HG03196 (cell line): ENCODE measurements at regions not wholly inside any gene's neighbourhood (a gene's known extent, or its start where the extent isn't known, plus 50 kb on each side); places are given as distances from the start of the nearest gene placed in this dataset.

Experiments
- ATAC-seq: cut with Tn5 transposase; IDR thresholded peaks from one replicate; pipeline ENCODE4 v1.9.1; 2021; ENCODE audit not compliant: unreplicated experiment

GRCh38 chr18:22613788-22614187 lies 196.1 kb upstream of the CTAGE1 start:
- ATAC-seq, result no peak

DNA sequence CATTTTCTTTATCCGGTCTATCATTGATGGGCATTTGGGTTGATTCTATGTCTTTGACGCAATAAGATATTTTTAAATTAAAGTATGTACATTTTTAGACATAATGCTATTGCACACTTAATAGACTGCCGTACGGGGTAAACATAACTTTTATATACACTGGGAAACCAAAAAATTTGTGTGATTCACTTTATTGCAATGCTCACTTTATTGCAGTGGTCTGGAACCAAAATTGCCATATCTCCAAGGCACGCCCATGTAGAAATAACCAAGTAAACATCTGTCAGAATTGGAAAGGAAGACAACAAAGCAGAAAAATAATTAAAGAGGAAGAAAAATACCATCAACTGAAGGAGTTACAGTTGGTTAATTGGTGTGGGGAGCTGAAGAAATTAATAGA lies 205.8 kb upstream of the CTAGE1 start:
- no peak for ATAC-seq

DNA sequence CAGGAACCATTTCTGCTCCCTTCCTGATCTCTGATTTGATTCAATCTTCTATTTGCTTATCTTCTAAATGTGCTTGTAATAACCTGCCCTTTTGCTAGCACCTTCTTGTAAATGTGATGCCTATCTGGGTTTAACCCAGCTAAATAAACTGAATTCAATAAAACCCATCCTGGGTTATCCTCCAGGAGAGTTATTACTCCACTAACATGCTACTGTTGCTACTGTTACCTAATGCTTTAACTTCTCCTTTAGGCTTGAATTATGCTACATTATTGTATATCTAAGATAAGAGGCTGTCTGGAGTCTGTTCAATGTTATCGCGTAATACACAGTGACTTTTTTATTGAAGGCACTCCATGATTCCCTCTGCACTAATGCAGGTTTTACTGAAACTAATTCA lies 206.5 kb upstream of the CTAGE1 start:
- ATAC-seq, result no peak

DNA sequence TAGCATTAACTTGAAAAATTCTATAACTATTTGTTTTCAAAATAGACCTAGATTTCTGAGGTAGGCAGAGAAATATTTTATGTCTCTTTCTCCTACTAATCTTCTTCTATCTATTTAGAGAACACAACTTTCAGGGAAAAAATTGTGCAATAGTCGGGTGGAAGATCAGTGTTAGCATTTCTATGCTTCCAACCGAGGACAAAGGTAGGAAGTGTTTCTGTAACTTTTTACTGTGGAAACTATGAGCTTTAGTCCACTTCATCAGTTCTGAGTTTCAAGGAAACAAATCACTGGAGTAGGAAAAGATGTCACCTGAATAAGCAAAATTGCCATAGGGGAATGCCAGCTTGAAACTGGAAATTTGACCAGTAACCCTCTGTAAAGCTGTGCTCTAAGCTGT lies 207.7 kb upstream of the CTAGE1 start:
- ATAC-seq, result no peak

GRCh38 chr18:22626771-22627170 lies 209.1 kb upstream of the CTAGE1 start:
- ATAC-seq, result no peak

DNA sequence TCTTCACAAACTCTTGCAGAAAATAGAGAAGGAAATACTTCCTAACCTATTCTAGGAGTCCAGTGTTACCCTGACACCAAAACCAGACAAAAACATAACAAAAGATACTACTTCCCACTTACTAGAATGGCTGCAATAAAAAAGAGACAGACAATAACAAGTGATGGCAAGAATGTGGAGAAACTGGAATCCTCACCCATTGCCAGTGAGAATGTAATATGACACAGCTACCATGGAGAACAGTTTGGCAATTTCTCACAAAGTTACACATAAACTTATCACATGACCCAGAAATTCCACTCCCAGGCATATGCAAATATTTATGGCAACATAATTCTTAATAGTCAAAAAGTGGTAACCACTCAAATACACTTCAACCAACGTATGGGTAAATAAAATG lies 209.8 kb upstream of the CTAGE1 start:
- ATAC-seq, result no peak

DNA sequence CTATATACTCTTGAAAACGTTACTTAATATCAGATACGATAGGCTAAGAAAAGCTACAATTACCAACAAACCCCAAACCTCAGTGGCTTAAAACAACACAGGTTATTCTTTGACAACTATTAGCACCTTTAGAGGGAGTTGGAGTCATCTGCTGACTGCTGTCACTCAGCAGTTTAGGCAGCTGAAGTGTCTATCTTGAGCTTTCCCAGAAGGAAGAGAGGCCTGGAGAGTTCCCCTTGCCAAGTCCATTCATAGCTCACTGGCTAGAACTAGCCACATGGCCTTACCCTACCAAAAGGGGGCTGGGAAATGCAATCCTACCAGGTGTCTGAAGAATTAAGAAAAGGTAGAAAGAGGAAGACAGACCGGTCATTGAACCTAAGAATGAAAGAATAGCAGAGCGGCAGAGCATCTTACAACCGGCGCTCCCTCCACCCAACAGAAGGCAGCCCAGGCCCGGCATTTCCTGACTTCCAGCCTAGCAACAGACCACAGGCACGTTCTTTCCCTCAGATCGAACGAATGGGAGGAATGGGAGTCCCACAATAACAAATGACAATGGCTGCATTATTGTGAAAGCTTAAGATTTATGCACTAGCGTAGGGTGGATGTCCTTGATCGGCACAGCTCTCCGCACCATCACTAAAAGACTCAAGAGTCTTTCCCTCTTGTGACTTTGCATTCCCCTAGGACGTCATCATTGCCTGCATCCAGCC lies 211.2 kb upstream of the CTAGE1 start:
- no peak for ATAC-seq

- no peak for ATAC-seq
Observed at GRCh38 chr18:22630980-22631379, 213.3 kb upstream of the CTAGE1 start.

DNA sequence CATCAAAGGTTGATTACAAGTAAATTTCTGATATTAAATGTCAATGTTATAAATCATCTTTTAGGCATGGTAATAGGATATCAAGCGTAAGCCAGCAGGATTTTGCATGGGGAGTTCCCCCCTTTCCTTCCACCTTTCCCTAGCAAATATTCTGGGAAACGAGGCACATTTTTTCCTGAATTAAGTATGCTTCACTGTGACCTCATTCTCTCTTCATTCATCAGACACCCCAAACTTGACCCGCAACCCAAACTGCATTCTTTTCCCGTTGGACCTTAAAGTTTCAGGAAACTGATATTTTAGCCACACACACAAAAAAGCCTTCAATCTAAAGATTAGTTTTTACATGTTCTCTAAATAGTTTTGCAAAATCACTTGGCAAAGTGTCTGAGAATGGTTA lies 214.5 kb upstream of the CTAGE1 start:
- ATAC-seq, result no peak

DNA sequence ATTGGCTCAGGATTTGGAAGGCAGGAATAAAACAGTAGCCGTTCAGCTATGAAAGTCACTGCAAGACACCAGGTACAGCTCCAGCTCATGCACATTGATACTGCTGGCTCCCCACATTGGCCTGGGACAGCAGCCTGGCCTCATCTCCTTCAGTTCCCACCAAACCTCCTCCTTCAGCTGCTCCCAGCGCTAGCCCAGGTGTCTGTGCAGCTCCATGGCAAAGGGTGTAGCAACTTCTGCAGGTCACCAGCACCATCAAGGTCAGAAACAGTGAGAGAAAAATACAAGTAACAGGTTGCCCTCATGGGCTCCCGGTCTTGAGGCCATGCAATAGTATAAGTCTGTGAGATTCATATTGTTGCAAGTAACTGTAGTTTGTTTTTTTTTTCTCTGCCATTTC lies 216.7 kb upstream of the CTAGE1 start:
- ATAC-seq, result no peak

DNA sequence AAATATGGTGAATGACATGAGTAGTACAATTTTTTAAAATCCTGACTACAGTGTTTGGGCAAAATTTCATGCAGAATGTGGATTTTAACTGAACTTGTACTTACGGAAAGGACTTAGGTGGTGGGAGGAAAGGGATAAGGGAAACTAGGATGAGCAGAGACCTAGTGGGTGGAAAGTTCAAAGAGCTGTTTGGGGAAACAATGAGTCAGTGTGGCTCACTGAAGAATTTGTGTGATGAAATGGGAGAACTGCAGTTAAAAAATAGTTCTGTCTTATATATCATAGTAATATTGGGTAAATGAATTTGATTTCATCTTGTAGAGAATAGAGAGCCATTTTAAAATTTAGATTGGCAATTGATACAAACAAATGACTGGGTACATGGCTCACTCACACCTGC lies 220.1 kb upstream of the CTAGE1 start:
- no peak for ATAC-seq

DNA sequence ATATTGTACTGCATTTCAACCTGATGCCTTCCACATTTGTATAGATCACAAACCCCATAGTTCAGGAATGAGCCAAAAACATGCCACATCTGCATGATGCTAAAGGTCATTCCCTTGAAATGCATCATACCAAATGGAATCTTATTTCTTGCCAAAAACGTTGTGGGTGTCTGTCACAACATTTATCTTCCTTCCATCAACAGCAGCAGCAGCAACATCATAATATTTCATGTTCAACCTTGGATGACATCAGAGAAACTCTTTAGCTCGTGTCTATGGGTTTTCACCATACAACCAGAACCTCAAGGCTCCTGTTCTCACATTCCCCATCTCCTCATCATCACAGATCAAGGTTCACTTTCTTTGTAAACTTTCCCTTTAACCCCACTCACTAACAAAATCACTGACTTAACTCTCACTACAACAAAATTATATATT lies 221.3 kb upstream of the CTAGE1 start:
- no peak for ATAC-seq

DNA sequence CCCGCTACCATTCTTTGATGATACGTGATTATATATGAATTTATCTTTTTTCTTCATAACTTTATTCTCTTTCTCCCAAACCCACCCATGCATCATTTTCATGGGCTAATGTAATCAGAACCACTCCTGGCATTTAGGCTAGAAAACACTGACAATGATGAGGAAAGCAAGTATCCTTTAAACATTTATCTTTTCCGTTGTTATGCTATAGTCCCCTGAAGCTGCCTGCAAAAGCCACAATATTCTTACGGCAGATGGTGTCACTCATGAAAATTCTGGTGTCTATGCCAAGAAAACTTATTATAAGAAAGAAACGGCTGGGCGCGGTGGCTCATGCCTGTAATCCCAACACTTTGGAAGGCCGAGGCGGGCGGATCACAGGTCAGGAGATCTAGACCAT lies 221.8 kb upstream of the CTAGE1 start:
- no peak for ATAC-seq

GRCh38 chr18:22640281-22640842 lies 222.6 kb upstream of the CTAGE1 start:
- no peak for ATAC-seq

- no peak for ATAC-seq
Observed at GRCh38 chr18:22641958-22642357, 224.2 kb upstream of the CTAGE1 start.

GRCh38 chr18:22643731-22644130 lies 226.0 kb upstream of the CTAGE1 start:
- ATAC-seq, result no peak

DNA sequence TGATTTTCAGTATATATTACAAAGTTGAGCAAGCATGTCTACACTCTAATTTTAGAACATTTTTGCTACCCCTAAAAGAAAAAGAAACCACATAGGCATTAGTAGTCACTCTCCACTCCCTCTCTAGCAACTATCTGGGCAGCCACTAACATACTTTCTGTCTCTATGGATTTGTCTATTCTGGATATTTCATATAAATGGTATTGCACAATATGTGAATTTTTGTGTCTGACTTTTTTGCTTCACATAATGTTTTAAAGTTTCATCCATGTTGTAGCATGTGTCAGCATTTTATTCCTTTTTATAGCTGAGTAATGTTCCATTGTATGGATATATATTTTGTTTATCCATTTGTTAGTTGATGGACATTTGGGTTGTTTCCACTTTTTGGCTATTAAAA lies 232.5 kb upstream of the CTAGE1 start:
- ATAC-seq, result no peak

DNA sequence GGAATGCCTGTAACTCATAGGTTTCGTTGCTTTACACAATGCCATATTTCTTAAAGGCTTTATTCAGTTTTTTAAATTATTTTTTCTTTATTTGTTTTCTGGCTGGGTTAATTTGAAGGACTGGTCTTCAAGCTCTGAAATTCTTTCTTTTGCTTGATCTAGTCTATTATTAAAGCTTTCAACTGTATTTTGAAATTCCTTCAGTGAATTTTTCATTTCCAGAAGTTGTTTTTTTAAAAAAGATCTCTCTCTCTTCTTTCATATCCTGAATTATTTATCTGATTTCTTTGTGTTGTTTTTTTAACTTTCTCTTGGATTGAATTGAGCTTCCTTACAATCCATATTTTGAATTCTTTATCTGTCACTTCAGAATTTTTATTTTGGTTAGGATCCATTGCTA lies 239.9 kb upstream of the CTAGE1 start:
- no peak for ATAC-seq

GRCh38 chr18:22658318-22658717 lies 240.6 kb upstream of the CTAGE1 start:
- ATAC-seq, result no peak

DNA sequence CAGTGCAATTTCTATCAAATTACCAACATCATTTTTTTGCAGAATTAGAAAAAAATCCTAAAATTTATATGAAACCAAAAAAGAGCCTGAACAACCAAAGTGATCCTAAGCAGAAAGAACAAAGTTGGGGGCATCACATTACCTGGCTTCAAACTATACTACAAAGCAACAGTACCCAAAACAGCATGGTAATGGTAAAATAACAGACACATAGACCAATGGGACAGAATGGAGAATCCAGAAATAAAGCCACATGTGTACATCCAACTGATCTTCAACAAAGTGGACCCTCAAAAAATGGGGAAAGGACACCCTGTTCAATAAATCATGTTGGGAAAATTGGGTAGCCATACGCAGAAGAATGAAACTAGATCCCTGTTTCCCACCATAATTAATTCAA lies 245.7 kb upstream of the CTAGE1 start:
- ATAC-seq, result no peak

DNA sequence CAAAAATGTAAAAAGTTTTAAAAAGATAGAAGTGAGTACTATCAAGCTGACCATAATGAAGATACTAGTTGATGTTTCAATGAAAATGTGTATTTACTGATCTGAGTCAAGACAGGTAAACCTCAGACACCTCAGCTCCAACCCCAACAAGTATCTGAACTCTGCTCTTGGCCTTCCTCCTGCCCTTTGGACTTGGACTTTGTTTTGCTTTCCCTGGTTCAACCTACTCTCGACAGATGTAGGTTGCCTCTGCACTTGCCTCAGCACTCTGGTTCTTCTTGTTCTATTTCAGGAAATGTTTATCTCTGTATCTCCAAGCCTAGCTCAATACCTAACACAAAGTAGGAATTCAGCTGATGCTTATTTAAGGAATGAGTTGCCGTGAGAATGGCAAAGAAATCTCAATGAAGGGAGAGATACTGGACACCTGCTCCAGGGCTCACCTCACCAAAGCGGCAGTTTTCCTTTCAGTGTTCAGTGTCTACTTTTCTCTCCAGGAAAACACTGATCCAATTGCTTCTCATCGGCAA lies 248.8 kb upstream of the CTAGE1 start:
- ATAC-seq, result no peak

- ATAC-seq, result no peak
Observed at GRCh38 chr18:22667156-22667555, 249.4 kb upstream of the CTAGE1 start.
